ENCODE measurements at regions not wholly inside any gene's neighbourhood (a gene's known extent, or its start where the extent isn't known, plus 50 kb on each side); places are given as distances from the start of the nearest gene placed in this dataset.

DNA sequence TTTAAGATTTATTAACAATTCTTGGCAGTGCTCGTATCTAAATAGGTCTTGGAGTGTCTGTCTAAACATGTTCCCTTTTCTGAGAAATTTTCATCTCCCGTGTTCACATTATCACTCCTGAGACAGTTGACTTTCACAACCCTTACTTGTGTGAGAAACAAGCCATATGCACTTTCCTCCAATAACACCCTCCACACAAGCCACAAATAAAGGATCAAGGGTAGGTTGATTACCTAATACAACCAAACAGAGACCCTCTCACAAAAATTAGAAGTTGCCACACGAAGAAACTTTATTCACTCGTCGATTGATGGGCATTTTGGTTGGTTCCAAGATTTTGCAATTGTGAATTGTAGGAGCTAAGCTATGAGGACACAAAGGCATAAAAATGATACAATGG, 763.9 kb downstream of the TRAM1L1 start:
- no peak for TF ChIP-seq CTCF (conservative IDR thresholded peaks at IDR 0.05 in 1 of 2, IDR thresholded peaks at IDR 0.05 in 1 of 2; ENCODE audit: low read depth in 1 of 2, low read length in 2 of 2)
- TF ChIP-seq EZH2 (IDR thresholded peaks at IDR 0.05; ENCODE audit: low read length, missing control alignments), result no peak
- no peaks in the 10 kb centered on the region for H3K27me3 ChIP-seq (ENCODE audit: control insufficient read depth, insufficient read depth, low read length)

DNA sequence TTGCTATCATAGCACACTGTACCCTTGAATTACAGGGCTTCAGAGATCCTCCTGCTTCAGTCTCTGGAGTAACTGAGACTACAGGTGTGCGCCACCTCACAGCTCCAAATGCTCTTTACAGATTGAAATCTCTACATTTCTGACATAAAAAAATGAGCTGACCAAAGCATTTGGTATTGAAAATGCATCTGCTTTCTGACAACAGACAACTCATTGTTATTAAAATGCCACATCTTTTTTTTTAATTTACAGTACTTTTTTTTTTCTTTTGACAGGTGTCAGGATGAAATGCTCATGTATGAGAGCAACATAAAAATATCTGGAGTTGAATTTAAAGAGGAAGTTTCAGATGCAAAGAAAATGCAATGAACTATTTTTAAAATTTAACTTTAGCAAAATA, 764.5 kb downstream of the TRAM1L1 start:
- no peaks in the 10 kb centered on the region for H3K36me3 ChIP-seq (ENCODE audit: control insufficient read depth, insufficient read depth, low read length)
- H4K20me1 ChIP-seq (ENCODE audit: control insufficient read depth, extremely low read depth, insufficient read depth, low read length), result no peaks in the 10 kb centered on the region
- no peak overlapping the region for H3K4me2 ChIP-seq (ENCODE audit: extremely low read depth, insufficient read depth, low read length)
- no peak overlapping the region for H3K9ac ChIP-seq (ENCODE audit: insufficient read depth, low read length)
- H3K4me1 ChIP-seq (ENCODE audit: control insufficient read depth, extremely low read depth, insufficient read depth, low read length), result no peaks in the 10 kb centered on the region
- H3K27ac ChIP-seq (ENCODE audit: insufficient read depth, low read length), result no peak overlapping the region
- TF ChIP-seq EZH2 (IDR thresholded peaks at IDR 0.05; ENCODE audit: low read length, missing control alignments), result no peak
- TF ChIP-seq CTCF (conservative IDR thresholded peaks at IDR 0.05 in 1 of 2, IDR thresholded peaks at IDR 0.05 in 1 of 2; ENCODE audit: low read depth in 1 of 2, low read length in 2 of 2), result no peak
- H3K9me3 ChIP-seq (ENCODE audit: control insufficient read depth, insufficient read depth, low read depth, low read length), result no peaks in the 10 kb centered on the region
- H2AFZ ChIP-seq (ENCODE audit: low read length), result no peak overlapping the region
- no peak for DNase-seq (ENCODE audit: low read depth in 2 of 2)
- H3K27me3 ChIP-seq (ENCODE audit: control insufficient read depth, insufficient read depth, low read length), result no peaks in the 10 kb centered on the region
- H3K79me2 ChIP-seq (ENCODE audit: control insufficient read depth, insufficient read depth, low read length), result no peaks in the 10 kb centered on the region
- H3K4me3 ChIP-seq (replicated peaks in 1 of 4; ENCODE audit: control extremely low read depth in 1 of 4, insufficient read depth in 1 of 4, low read depth in 3 of 4, low read length in 4 of 4), result no peak overlapping the region

More for the DNA sequence above, 763.9 kb downstream of the TRAM1L1 start:
- Histone ChIP-seq H4K20me1 (ENCODE audit: control insufficient read depth, extremely low read depth, insufficient read depth, low read length) (no peaks in the 10 kb centered on the region), H3K4me1 (ENCODE audit: control insufficient read depth, extremely low read depth, insufficient read depth, low read length) (no peaks in the 10 kb centered on the region), H3K36me3 (ENCODE audit: control insufficient read depth, insufficient read depth, low read length) (no peaks in the 10 kb centered on the region), H3K4me2 (ENCODE audit: extremely low read depth, insufficient read depth, low read length) (no peak overlapping the region), H3K9ac (ENCODE audit: insufficient read depth, low read length) (no peak overlapping the region), H3K4me3 (replicated peaks in 1 of 4; ENCODE audit: control extremely low read depth in 1 of 4, insufficient read depth in 1 of 4, low read depth in 3 of 4, low read length in 4 of 4) (no peak overlapping the region), H2AFZ (ENCODE audit: low read length) (no peak overlapping the region), H3K27ac (ENCODE audit: insufficient read depth, low read length) (no peak overlapping the region), H3K79me2 (ENCODE audit: control insufficient read depth, insufficient read depth, low read length) (no peaks in the 10 kb centered on the region), H3K9me3 (ENCODE audit: control insufficient read depth, insufficient read depth, low read depth, low read length) (no peaks in the 10 kb centered on the region)
- DNase-seq (ENCODE audit: low read depth in 2 of 2), result no peak

DNA sequence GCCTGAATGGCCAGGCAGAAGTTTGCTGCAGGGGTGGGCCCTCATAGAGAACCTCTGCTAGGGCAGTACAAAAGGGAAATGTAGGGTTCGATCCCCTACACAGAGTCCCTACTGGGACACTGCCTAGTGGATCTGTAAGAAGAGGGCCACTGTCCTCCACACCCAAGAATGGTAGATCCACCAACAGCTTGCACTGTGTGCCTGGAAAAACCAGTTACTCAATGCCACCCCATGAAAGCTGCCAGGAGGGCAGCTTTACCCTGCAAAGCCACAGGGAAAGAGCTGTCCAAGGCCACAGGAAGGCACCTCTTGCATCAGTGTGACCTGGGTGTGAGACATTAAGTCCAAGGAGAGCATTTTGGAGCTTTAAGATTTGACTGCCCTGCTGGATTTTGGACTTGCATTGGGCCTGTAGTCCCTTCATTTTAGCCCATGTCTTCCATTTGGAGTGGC, 781.6 kb downstream of the TRAM1L1 start:
- H2AFZ ChIP-seq (ENCODE audit: low read length), result no peak overlapping the region
- no peak for DNase-seq (ENCODE audit: low read depth in 2 of 2)
- no peak overlapping the region for H3K9ac ChIP-seq (ENCODE audit: insufficient read depth, low read length)
- no peaks in the 10 kb centered on the region for H3K36me3 ChIP-seq (ENCODE audit: control insufficient read depth, insufficient read depth, low read length)
- no peaks in the 10 kb centered on the region for H3K9me3 ChIP-seq (ENCODE audit: control insufficient read depth, insufficient read depth, low read depth, low read length)
- no peak for TF ChIP-seq CTCF (conservative IDR thresholded peaks at IDR 0.05 in 1 of 2, IDR thresholded peaks at IDR 0.05 in 1 of 2; ENCODE audit: low read depth in 1 of 2, low read length in 2 of 2)
- TF ChIP-seq EZH2 (IDR thresholded peaks at IDR 0.05; ENCODE audit: low read length, missing control alignments), result no peak
- no peak overlapping the region for H3K4me2 ChIP-seq (ENCODE audit: extremely low read depth, insufficient read depth, low read length)
- no peaks in the 10 kb centered on the region for H3K79me2 ChIP-seq (ENCODE audit: control insufficient read depth, insufficient read depth, low read length)
- H3K27me3 ChIP-seq (ENCODE audit: control insufficient read depth, insufficient read depth, low read length), result no peaks in the 10 kb centered on the region
- no peaks in the 10 kb centered on the region for H4K20me1 ChIP-seq (ENCODE audit: control insufficient read depth, extremely low read depth, insufficient read depth, low read length)
- H3K4me3 ChIP-seq (replicated peaks in 1 of 4; ENCODE audit: control extremely low read depth in 1 of 4, insufficient read depth in 1 of 4, low read depth in 3 of 4, low read length in 4 of 4), result no peak overlapping the region
- no peak overlapping the region for H3K27ac ChIP-seq (ENCODE audit: insufficient read depth, low read length)
- no peaks in the 10 kb centered on the region for H3K4me1 ChIP-seq (ENCODE audit: control insufficient read depth, extremely low read depth, insufficient read depth, low read length)
